ENCODE measurements at regions not wholly inside any gene's neighbourhood (a gene's known extent, or its start where the extent isn't known, plus 50 kb on each side); places are given as distances from the start of the nearest gene placed in this dataset.

DNA sequence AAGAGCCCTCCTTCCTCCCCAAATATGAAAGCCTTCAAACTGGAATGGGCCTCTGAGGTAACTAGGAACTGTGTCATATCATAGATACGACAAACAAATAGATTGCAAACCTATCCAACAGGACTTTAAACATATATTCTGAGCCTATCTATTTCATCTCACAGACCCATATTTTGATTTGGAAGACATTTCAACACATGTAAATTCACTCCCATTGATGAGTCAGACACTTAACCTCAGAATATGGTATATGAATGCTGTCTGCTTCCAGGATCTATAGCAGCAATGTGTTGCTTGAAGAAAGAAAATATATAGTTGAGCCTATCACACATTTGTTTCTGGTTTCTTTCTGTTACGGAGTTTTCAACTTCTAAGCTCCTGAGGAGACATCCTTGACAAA, 221.9 kb upstream of the SAMSN1 start:
- no peak overlapping the region for H3K4me2 ChIP-seq
- H2AFZ ChIP-seq (ENCODE audit: low read depth), result no peak overlapping the region
- no peak for DNase-seq
- no peak overlapping the region for H3K9ac ChIP-seq
- no peaks in the 10 kb centered on the region for H3K79me2 ChIP-seq (ENCODE audit: insufficient read depth)
- no peaks in the 10 kb centered on the region for H3K27me3 ChIP-seq (ENCODE audit: insufficient read depth)
- no peaks in the 10 kb centered on the region for H3K9me3 ChIP-seq
- no peaks in the 10 kb centered on the region for H4K20me1 ChIP-seq (ENCODE audit: insufficient read depth)
- H3K36me3 ChIP-seq (replicated peaks in 1 of 2; ENCODE audit: control insufficient read depth in 1 of 2, insufficient read depth in 2 of 2, low read length in 1 of 2), result no peaks in the 10 kb centered on the region
- H3F3A ChIP-seq (replicated peaks; ENCODE audit: insufficient read depth), result no peaks in the 10 kb centered on the region
- H3K4me1 ChIP-seq (ENCODE audit: control insufficient read depth in 1 of 2, insufficient read depth in 2 of 2, low read depth in 1 of 2, low read length in 1 of 2), result no peaks in the 10 kb centered on the region
- no peak overlapping the region for H3K4me3 ChIP-seq (ENCODE audit: low read depth in 2 of 2, low read length in 1 of 2)
- ChIA-PET CTCF (no interaction called here), POLR2A (no interaction called here)
- no peaks in the 10 kb centered on the region; the same call in 1 of the 2 replicates for H3K9me2 ChIP-seq
- H3K27ac ChIP-seq (ENCODE audit: low read depth in 2 of 2, low read length in 1 of 2), result no peak overlapping the region
- WGBS (ENCODE audit: low lambda C conversion rate), result 13% methylated on average over 2 of the region's 2 CpGs
- TF ChIP-seq TAF1 (IDR thresholded peaks at IDR 0.05; ENCODE audit: borderline replicate concordance, low read depth, low read length) (no peak), MEF2A (IDR thresholded peaks at IDR 0.05; ENCODE audit: borderline replicate concordance, low read depth) (no peak), NRF1 (IDR thresholded peaks at IDR 0.05; ENCODE audit: low read depth, low read length) (no peak), REST (IDR thresholded peaks at IDR 0.05; ENCODE audit: low read depth, low read length) (no peak), EP300 (IDR thresholded peaks at IDR 0.05; ENCODE audit: borderline replicate concordance in 1 of 2, low read depth in 1 of 2, low read length in 1 of 2) (no peak), ELF1 (IDR thresholded peaks at IDR 0.05) (no peak), TEAD4 (IDR thresholded peaks at IDR 0.05; ENCODE audit: borderline replicate concordance, insufficient read depth) (no peak), IRF3 (IDR thresholded peaks at IDR 0.05; ENCODE audit: low read depth, low read length) (no peak), FOXM1 (IDR thresholded peaks at IDR 0.05; ENCODE audit: low read depth) (no peak), SIN3A (IDR thresholded peaks at IDR 0.05; ENCODE audit: borderline replicate concordance, low read depth, low read length) (no peak), TCF12 (IDR thresholded peaks at IDR 0.05) (no peak), EZH2phosphoT487 (IDR thresholded peaks at IDR 0.05; ENCODE audit: borderline replicate concordance, low read depth) (no peak), GATA2 (CRISPR knock-in tag; IDR thresholded peaks at IDR 0.05) (no peak)
- TF ChIP-seq, protein P1, sequence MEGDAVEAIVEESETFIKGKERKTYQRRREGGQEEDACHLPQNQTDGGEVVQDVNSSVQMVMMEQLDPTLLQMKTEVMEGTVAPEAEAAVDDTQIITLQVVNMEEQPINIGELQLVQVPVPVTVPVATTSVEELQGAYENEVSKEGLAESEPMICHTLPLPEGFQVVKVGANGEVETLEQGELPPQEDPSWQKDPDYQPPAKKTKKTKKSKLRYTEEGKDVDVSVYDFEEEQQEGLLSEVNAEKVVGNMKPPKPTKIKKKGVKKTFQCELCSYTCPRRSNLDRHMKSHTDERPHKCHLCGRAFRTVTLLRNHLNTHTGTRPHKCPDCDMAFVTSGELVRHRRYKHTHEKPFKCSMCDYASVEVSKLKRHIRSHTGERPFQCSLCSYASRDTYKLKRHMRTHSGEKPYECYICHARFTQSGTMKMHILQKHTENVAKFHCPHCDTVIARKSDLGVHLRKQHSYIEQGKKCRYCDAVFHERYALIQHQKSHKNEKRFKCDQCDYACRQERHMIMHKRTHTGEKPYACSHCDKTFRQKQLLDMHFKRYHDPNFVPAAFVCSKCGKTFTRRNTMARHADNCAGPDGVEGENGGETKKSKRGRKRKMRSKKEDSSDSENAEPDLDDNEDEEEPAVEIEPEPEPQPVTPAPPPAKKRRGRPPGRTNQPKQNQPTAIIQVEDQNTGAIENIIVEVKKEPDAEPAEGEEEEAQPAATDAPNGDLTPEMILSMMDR (IDR thresholded peaks at IDR 0.05), result no peak
- TF ChIP-seq, protein P2, sequence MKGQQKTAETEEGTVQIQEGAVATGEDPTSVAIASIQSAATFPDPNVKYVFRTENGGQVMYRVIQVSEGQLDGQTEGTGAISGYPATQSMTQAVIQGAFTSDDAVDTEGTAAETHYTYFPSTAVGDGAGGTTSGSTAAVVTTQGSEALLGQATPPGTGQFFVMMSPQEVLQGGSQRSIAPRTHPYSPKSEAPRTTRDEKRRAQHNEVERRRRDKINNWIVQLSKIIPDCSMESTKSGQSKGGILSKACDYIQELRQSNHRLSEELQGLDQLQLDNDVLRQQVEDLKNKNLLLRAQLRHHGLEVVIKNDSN (IDR thresholded peaks at IDR 0.05; ENCODE audit: borderline replicate concordance, low read depth), result no peak

Measured in SK-N-SH (cell line).